Frontal cortex (tissue), 3 donors: ENCODE measurements at regions not wholly inside any gene's neighbourhood (a gene's known extent, or its start where the extent isn't known, plus 50 kb on each side); places are given as distances from the start of the nearest gene placed in this dataset.

Experiments
- DNase-seq, 2 donors: peaks; one replicate each; pipeline ENCODE4 v3.0.0; 2012; ENCODE audit warnings: low spot score in 2 of 2
- FAIRE-seq: peaks from 2 replicates; lab custom pipeline; 2012; peaks lifted over from hg19 to GRCh38; lab: Jason Lieb, UNC
- donor health status: control.
- donor health status: control.
- donor health status: control.

DNA sequence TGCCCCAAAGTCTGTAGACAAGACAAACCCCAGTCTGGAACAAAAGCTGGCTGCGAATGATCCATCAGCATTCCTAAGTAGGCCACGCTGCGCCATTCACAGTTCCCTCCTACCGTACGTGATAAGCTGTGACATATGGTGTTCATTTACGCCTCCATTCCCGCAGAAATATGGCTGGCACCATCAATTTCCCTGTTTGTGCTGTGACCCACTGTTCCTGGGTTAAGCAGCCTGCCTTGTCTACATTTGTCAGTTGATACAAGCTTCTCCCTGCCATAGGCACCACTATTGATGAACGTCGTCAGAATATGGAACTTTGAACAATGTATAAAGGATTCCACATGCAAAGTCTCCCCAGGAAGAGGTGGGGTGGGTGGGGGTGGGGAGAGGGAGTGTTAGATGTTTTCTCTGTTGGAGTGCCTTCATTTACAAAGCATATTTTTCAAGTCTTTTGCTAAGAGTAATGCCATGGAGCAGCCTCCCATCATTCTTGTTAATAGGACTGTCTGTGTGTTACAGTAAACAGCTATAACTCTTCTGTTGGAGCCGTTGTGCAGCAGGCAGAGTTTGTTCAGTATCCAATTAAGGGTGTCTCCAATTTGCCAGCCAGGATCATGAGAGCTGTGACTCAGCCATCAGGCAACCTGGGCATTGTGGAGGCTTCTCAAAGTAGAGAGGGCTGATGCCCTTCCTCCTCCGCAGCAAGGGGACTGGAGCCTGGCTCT lies 294.6 kb downstream of the TMEM114 start:
- FAIRE-seq (no peak), DNase-seq (no peak)

GRCh38 chr16:8293413-8293812 lies 296.9 kb downstream of the TMEM114 start:
- no peak for FAIRE-seq
- DNase-seq = no peak

DNA sequence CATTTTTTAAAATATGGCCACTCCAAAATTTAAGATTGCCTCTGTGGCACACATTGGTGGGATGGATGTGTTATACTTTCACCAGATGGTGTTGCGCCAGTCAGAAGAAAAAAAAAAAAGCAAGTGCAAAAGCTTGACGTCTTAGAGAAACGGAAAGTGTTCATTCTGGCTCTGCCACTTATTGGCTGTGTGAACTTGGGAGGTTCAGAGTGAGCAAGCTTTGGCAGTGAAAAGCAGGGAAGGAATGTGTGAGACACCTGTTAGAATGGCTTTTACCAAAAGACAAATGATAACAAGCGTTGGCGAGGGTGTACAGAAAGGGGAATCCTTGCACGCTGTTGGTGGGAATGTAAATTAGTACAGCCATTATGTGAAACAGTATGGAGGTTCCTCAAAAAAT lies 298.0 kb downstream of the TMEM114 start:
- FAIRE-seq (no peak), DNase-seq (no peak)

GRCh38 chr16:8286348-8286747 lies 304.0 kb downstream of the TMEM114 start:
- DNase-seq = no peak
- FAIRE-seq = no peak

GRCh38 chr16:8283195-8283594 lies 307.1 kb downstream of the TMEM114 start:
- DNase-seq (no peak), FAIRE-seq (no peak)

- FAIRE-seq = no peak
- DNase-seq = no peak
Measured at GRCh38 chr16:8278031-8278580, 312.2 kb downstream of the TMEM114 start.

DNA sequence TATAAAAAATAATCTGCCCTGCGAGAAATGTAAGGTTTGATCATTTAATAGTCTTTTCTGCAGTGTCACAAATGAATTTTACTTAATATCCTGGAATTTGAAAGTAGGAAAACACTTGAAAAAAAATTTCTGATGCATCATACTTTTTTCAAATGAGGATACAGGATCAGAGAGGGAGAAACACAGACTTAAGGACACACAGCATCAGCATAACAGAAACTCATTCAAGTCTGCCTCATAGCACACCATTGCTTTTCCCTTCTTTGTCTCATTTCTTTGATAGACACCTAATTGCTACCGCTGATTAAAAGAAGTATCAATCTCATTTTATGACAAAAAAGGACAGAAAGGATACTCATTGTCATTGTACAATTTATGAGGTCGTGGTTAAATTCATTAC lies 319.0 kb downstream of the TMEM114 start:
- no peak for DNase-seq
- no peak for FAIRE-seq

DNA sequence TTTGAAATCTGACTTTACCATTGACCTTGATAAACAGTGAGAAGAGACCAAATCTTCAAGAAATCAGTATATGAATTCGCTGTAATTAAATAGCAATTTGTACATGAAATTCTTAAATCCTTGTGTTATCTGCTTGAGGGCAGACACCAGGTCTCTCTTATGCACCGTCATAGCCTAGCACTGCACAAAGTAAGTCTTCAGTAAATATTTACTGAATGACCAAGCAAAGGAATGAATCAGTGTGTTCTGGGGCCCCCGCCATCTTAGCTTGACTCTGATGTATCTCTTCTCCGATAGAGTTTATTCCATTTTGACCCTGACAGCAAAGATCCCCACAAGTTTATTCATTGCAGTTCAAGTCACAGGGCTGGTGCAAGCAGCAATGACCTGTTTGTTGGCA lies 328.0 kb downstream of the TMEM114 start:
- DNase-seq (no peak), FAIRE-seq (no peak)

GRCh38 chr16:8260140-8260539 lies 330.2 kb downstream of the TMEM114 start:
- no peak for DNase-seq
- FAIRE-seq = no peak

DNA sequence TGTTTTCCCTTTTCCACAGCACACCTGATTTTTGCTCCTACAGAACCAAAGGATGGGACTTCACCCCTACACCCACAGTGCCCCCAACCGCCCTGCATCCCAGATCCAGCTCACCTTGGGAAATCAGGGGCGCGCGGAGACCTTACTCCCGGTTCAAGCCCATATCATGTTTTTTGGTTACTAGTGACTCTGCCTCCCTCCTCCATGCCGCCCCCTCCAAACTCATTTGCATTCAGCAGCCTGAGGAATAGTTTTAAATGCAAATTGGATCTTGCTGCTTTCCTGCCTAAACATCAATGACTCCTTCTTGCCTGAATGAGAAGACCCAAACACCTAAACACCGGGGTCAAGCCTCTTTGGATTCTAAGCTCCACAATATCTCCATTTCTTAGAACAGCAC lies 331.8 kb downstream of the TMEM114 start:
- no peak for FAIRE-seq

GRCh38 chr16:8257561-8257960 lies 332.8 kb downstream of the TMEM114 start:
- DNase-seq = no peak

More for the DNA sequence above, 331.8 kb downstream of the TMEM114 start:
- DNase-seq = no peak

DNA sequence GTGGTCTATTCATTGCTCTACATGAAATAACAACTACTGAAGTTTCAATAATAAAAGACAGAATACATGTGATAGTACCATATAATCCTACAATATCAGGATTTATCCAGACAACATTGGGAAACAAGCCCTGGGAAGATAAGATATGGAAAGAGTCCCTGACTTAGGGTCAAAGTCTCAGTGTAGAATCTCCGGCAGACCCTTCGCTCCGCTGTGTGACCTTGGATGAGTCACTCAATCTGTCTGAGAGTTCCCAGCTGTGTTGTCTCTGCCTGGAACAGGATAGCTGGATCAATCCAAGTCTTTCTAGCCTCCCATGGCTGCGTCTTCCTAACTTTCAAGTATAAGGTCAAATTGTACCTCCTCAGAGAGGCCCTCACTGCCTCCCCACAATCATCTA lies 335.9 kb downstream of the TMEM114 start:
- no peak for DNase-seq
- no peak for FAIRE-seq

More at GRCh38 chr16:8257561-8257960, 332.8 kb downstream of the TMEM114 start:
- no peak for FAIRE-seq

- DNase-seq = no peak
- FAIRE-seq = no peak
Measured at GRCh38 chr16:8253718-8254117, 336.6 kb downstream of the TMEM114 start.

GRCh38 chr16:8251727-8252126 lies 338.6 kb downstream of the TMEM114 start:
- DNase-seq = no peak
- FAIRE-seq = no peak

DNA sequence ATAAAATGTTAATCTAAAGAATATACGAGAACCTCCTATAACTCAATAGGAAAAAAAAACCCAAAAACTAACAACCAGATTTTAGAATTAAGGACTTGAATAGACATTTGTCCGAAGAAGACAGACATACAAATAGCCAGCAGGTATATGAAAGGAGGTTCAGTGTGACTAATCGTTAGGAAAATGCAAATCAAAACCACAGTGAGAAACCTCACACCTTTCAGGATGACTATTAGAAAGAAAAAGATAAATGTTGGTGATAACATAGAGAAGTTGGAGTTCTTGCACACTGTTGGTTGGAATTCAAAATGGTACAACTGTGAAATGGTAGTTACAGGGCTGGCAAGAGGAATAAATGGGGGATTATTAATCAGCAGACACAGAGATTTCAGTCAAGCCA lies 339.0 kb downstream of the TMEM114 start:
- DNase-seq = no peak
- no peak for FAIRE-seq

DNA sequence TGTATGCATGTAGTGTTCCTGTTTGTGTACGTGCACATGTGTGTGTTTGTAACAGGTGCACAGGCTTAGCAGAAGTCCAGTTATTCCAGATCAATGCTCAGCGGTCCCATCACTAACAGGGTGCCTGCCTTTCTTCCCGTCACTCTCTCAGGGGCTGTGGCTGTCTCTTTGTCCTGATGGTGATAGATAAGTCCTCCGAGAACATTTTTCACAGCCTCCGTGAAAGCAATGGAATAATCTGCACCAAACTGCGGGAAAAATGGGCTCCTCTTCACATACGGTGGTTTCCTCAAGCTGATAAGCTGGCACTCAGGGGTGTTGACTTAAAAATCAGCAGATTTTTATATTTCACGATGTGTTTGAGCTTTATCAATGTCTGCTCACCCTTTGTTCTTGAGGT lies 342.3 kb downstream of the TMEM114 start:
- FAIRE-seq (no peak), DNase-seq (no peak)

DNA sequence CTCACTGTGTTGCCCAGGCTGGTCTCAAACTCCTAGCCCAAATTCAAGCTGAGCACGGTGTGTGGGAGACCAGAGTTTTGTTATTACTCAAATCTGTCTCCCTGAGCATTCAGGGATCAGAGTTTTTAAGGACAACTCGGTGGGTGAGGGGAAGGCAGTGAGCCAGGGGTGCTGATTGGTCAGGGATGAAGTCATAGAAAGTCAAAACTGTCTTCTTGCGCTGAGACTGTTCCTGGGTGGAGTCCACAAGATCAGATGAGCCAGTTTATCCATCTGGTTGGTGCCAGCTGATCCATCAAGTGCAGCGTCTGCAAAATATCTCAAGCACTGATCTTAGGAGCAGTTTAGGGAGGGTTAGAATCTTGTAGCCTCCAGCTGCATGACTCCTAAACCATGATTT lies 346.3 kb downstream of the TMEM114 start:
- DNase-seq = no peak
- no peak for FAIRE-seq

DNA sequence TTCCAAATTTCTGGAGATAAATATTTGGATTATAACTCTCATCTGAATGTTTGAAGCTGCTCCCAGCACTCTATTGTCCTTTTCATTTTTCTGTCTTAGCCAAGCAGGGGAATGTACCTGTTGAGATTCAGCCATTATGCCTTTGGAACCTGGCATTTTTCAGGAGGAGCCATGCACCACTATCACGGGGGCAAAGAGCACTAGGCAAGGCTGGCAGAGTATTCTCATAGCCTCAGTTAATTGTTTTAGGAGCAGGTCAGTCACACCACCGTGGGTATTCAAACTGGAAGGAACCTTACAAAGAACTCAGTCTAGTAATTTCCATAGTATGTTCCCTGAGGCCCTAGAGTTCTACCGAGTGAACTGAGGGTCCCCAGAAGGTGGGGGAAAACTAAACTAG lies 348.9 kb downstream of the TMEM114 start:
- DNase-seq = no peak
- no peak for FAIRE-seq

DNA sequence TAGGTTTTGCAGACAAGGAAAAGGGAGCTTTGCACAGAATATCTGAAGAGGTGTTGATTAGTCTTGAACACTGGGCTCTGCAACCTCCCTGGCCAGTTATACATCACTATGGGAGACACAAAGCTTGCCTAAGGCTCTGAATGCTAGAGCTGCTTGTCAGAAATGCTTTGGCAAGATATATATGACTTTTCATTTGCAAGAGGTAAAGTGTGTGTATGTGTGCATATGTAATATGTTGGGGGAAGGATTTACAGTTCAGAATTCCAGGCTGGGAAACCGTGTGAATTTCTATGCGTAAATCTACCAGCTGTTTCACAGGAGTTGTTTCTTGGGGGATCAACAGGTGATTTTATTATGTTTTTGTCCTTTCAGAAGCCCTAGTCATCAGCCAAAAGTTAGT lies 350.9 kb downstream of the TMEM114 start:
- FAIRE-seq (no peak), DNase-seq (no peak)

DNA sequence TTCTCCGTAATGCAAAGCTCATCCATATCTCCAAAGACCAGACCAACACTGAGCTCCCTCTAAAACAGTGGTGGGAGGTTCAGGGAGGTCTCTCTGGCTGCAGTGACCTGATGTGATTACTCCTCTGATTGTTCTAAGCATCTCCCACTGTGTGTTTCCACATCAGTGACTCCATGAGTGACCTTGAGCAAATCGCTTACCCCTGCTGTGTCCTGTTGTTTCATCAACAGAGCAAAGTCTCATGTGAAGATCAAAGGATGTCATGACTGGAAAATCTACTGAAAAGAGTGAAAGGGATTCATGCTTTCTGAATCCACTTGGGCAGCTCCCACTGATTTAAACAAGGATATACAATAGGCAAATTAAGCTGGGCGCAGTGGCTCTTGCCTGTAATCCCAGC lies 352.9 kb downstream of the TMEM114 start:
- no peak for FAIRE-seq
- no peak for DNase-seq

DNA sequence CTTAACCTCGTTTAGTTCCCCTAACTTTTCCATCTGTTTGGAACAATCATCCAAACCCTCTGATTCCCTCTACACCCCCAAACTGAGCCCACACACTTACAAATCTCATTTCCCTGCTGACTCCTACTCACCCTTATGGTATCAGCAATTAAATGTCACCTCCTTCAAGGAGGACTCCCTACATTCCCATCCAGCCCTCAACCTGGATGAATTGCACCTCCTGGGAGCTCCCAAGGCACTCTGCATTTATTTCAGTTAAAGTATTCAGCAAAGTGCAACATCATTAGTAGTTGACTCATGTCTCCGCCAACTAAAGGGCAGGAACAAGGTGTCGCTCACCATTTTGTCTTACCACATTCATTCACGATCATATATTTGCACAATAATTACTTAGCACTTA lies 353.5 kb downstream of the TMEM114 start:
- FAIRE-seq (no peak), DNase-seq (no peak)

- DNase-seq = no peak
- FAIRE-seq = no peak
Measured at GRCh38 chr16:8230497-8230896, 359.8 kb downstream of the TMEM114 start.
